ENCODE measurements at regions not wholly inside any gene's neighbourhood (a gene's known extent, or its start where the extent isn't known, plus 50 kb on each side); places are given as distances from the start of the nearest gene placed in this dataset.

DNA sequence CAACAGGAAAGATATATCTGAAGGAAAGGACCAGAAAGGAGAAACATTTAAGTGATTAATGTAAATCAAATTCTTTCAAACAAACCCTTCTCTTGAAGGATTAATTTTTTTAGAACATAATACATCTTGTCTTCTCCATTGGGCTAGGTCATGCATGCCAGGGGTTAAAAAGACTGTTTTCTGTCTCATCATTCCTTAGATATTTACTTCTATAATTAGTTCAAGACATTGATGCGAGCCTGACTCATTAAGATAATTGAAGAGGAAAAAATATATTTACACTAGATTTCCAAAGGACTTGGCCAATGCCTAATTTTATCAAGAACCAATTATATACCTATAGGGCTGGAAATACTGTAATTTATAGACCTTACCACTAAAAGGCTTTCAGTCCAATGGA lies 166.6 kb upstream of the SETBP1 start:
- H3K9ac ChIP-seq (ENCODE audit: low read length in 3 of 3): no peak overlapping the region
- intact Hi-C loops (cut with DNase I): no loop called here
- no peaks in the 10 kb centered on the region for H3K27me3 ChIP-seq (ENCODE audit: control insufficient read depth, insufficient read depth, low read length)
- no peaks in the 10 kb centered on the region for H3K9me3 ChIP-seq (ENCODE audit: control insufficient read depth in 2 of 3, insufficient read depth in 1 of 3, low read length in 3 of 3)
- TF ChIP-seq CTCF (IDR thresholded peaks at IDR 0.05; ENCODE audit: borderline replicate concordance, extremely low read depth, insufficient read depth): no peak
- no peak for FAIRE-seq
- no peak overlapping the region for H3K27ac ChIP-seq (ENCODE audit: low read depth in 2 of 2, low read length in 2 of 2)
- no peaks in the 10 kb centered on the region for H3K36me3 ChIP-seq (ENCODE audit: control insufficient read depth in 2 of 3, insufficient read depth in 3 of 3, low read length in 3 of 3)
- H3K4me3 ChIP-seq (ENCODE audit: low read length in 3 of 3): no peak overlapping the region
- DNase-seq: no peak
- H3K4me1 ChIP-seq (ENCODE audit: control insufficient read depth in 2 of 3, insufficient read depth in 2 of 3, low read depth in 1 of 3, low read length in 3 of 3): no peaks in the 10 kb centered on the region

GRCh38 chr18:44514766-44515165 lies 165.9 kb upstream of the SETBP1 start:
- no peak for TF ChIP-seq CTCF (IDR thresholded peaks at IDR 0.05; ENCODE audit: borderline replicate concordance, extremely low read depth, insufficient read depth)
- FAIRE-seq (no peak), DNase-seq (no peak)

GRCh38 chr18:44516450-44516849 lies 164.2 kb upstream of the SETBP1 start:
- no peak overlapping the region for H3K27ac ChIP-seq (ENCODE audit: low read depth in 2 of 2, low read length in 2 of 2)
- no peaks in the 10 kb centered on the region for H3K27me3 ChIP-seq (ENCODE audit: control insufficient read depth, insufficient read depth, low read length)
- intact Hi-C loops (cut with DNase I): no loop called here
- H3K9me3 ChIP-seq (ENCODE audit: control insufficient read depth in 2 of 3, insufficient read depth in 1 of 3, low read length in 3 of 3): no peaks in the 10 kb centered on the region
- H3K9ac ChIP-seq (ENCODE audit: low read length in 3 of 3): no peak overlapping the region
- no peaks in the 10 kb centered on the region for H3K36me3 ChIP-seq (ENCODE audit: control insufficient read depth in 2 of 3, insufficient read depth in 3 of 3, low read length in 3 of 3)
- TF ChIP-seq CTCF (IDR thresholded peaks at IDR 0.05; ENCODE audit: borderline replicate concordance, extremely low read depth, insufficient read depth): no peak
- FAIRE-seq (no peak), DNase-seq (no peak)
- H3K4me1 ChIP-seq (ENCODE audit: control insufficient read depth in 2 of 3, insufficient read depth in 2 of 3, low read depth in 1 of 3, low read length in 3 of 3): no peaks in the 10 kb centered on the region
- H3K4me3 ChIP-seq (ENCODE audit: low read length in 3 of 3): no peak overlapping the region

More at GRCh38 chr18:44514766-44515165, 165.9 kb upstream of the SETBP1 start:
- no peaks in the 10 kb centered on the region for H3K27me3 ChIP-seq (ENCODE audit: control insufficient read depth, insufficient read depth, low read length)
- H3K27ac ChIP-seq (ENCODE audit: low read depth in 2 of 2, low read length in 2 of 2): no peak overlapping the region
- no peaks in the 10 kb centered on the region for H3K4me1 ChIP-seq (ENCODE audit: control insufficient read depth in 2 of 3, insufficient read depth in 2 of 3, low read depth in 1 of 3, low read length in 3 of 3)
- no peak overlapping the region for H3K4me3 ChIP-seq (ENCODE audit: low read length in 3 of 3)
- no peaks in the 10 kb centered on the region for H3K36me3 ChIP-seq (ENCODE audit: control insufficient read depth in 2 of 3, insufficient read depth in 3 of 3, low read length in 3 of 3)
- no peaks in the 10 kb centered on the region for H3K9me3 ChIP-seq (ENCODE audit: control insufficient read depth in 2 of 3, insufficient read depth in 1 of 3, low read length in 3 of 3)
- intact Hi-C loops (cut with DNase I): no loop called here
- no peak overlapping the region for H3K9ac ChIP-seq (ENCODE audit: low read length in 3 of 3)

- TF ChIP-seq CTCF (IDR thresholded peaks at IDR 0.05; ENCODE audit: borderline replicate concordance, extremely low read depth, insufficient read depth): no peak
- FAIRE-seq (no peak), DNase-seq (no peak)
- intact Hi-C loops (cut with DNase I): no loop called here
- Histone ChIP-seq H3K4me3 (ENCODE audit: low read length in 3 of 3) (no peak overlapping the region), H3K27me3 (ENCODE audit: control insufficient read depth, insufficient read depth, low read length) (no peaks in the 10 kb centered on the region), H3K27ac (ENCODE audit: low read depth in 2 of 2, low read length in 2 of 2) (no peak overlapping the region), H3K9me3 (ENCODE audit: control insufficient read depth in 2 of 3, insufficient read depth in 1 of 3, low read length in 3 of 3) (no peaks in the 10 kb centered on the region), H3K9ac (ENCODE audit: low read length in 3 of 3) (no peak overlapping the region), H3K36me3 (ENCODE audit: control insufficient read depth in 2 of 3, insufficient read depth in 3 of 3, low read length in 3 of 3) (no peaks in the 10 kb centered on the region), H3K4me1 (ENCODE audit: control insufficient read depth in 2 of 3, insufficient read depth in 2 of 3, low read depth in 1 of 3, low read length in 3 of 3) (no peaks in the 10 kb centered on the region)
These were observed 163.6 kb upstream of the SETBP1 start for GRCh38 chr18:44517136-44517535.

Data from kidney (tissue), 13 donors.